ENCODE measurements at regions not wholly inside any gene's neighbourhood (a gene's known extent, or its start where the extent isn't known, plus 50 kb on each side); places are given as distances from the start of the nearest gene placed in this dataset.

- DNase-seq (ENCODE audit: low read depth in 2 of 2), result no peak
Measured at GRCh38 chr18:75805265-75805664, 377.8 kb upstream of the SMIM21 start.

DNA sequence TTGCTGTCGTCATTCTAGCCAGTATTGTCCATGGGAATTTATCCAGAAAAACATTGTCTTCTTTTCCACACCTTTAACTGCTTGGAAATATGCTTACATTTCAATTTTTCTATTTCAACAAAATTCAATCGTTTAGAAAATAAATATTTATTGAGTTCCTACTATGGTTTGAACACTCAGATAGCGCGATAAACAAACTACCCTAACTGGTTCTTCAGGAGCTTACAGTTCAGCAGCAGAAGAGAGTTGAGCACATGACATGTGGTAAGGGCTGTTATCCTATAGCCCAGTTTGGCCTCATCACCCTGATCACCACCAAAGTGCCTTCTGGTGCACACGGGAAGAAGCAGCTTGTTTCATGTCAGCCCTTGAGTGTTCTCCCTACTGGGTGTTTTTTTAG, 375.2 kb upstream of the SMIM21 start:
- no peak for DNase-seq (ENCODE audit: low read depth in 2 of 2)

DNA sequence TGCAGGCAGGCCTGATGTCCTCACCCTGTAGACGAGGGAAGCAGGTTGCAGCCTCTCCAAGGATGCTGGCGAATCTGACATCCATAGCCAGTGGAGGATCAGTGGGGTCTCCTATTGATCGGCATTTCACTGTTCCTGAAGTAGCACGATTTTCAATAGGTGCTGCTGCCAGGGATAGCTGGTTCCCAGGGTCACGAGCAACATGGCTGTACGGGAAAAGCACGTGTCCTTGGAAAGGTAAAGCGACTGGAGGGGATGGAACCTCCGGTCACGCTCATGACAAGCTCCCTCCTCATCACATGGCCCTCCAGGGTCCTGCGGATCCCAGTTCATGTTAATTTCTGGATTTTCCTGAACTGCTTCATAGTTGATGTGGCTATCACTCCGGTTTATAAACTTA, 373.7 kb upstream of the SMIM21 start:
- no peak for DNase-seq (ENCODE audit: low read depth in 2 of 2)

GRCh38 chr18:75800331-75800648, 372.8 kb upstream of the SMIM21 start:
- DNase-seq (ENCODE audit: low read depth in 2 of 2), result no peak

DNA sequence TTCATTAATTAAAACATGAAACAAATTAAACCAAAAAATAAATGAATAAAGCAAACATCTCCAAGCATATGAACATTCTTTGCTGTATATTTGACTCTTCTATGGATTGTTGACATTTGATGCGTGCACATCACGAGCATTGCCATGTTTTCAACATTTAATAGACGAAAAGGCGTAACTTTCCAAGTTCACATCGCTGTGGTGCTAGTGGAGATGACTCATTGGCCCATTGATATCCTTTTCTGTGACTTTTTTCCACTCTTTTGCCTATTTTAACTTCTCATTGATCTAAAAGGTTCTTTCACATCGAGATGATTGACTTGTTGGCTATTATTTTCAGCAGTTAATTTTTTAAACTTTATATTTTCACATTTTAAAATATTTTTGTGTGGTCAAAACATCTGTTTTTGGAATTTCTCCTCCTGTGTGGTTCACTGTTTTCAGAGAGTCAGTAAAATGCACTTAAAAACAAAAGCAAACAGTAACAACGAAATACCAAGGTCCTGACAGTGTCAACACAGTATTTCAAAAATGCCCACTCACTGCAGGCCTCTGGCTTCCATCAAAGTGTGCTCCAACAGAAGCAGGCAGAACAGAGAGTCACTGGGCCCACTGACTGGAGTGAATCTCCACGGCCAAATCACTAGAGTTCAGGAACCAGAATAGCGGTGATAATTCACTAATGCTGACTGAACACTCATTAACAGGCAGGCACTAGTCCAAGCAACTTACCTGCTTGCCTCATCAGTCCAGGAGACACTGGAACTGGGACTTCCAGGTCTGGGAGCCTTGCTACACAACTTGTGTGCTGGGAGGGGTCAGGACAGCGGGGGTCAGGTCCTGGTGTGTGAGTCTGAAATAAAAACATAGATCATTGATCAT, 372.2 kb upstream of the SMIM21 start:
- DNase-seq (ENCODE audit: low read depth in 2 of 2), result no peak

GRCh38 chr18:75797046-75797445, 369.5 kb upstream of the SMIM21 start:
- DNase-seq (ENCODE audit: low read depth in 2 of 2), result no peak

DNA sequence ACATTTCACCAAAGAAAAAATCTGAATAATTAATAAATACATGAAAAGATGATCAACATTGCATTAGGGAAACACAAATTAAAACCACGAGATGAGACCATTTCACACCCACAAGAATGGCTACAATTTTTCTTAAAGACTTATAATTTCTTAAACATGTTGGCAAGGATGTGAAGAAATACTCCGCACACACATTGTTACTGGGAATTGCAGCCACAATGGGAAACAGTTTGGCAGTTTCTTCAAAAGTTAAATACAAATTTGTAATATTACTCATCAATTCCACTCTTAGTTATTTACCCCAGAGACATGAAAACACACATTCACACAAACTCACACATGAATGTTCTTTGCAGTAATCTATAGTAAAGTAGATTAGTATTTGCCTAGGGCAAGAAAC, 363.3 kb upstream of the SMIM21 start:
- no peak for DNase-seq (ENCODE audit: low read depth in 2 of 2)

GRCh38 chr18:75790111-75790510, 362.6 kb upstream of the SMIM21 start:
- DNase-seq (ENCODE audit: low read depth in 2 of 2), result no peak

- no peak for DNase-seq (ENCODE audit: low read depth in 2 of 2)
Measured at GRCh38 chr18:75785834-75786233, 358.3 kb upstream of the SMIM21 start.

DNA sequence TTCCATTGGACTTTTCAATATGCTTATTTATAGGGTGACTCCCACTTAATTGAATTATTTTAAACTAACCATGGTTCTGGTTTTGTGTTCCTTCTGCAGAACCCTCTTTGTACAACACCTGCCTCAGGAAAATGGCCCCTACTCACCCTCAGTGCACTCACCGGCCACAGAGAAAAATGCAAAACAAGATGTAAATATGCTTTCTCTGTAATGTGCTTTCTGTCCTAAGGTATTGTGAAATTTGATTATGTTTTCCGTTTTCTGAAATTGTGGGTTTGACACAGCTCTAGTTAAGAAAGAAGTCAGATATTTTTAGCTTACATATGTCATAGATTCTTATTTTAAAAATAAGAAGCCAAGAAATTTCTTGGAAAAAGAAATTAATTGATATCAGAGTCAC, 357.7 kb upstream of the SMIM21 start:
- DNase-seq (ENCODE audit: low read depth in 2 of 2), result no peak

- no peak for DNase-seq (ENCODE audit: low read depth in 2 of 2)
Measured at GRCh38 chr18:75784390-75784789, 356.9 kb upstream of the SMIM21 start.

- DNase-seq (ENCODE audit: low read depth in 2 of 2), result no peak
Measured at GRCh38 chr18:75783566-75784281, 356.2 kb upstream of the SMIM21 start.

DNA sequence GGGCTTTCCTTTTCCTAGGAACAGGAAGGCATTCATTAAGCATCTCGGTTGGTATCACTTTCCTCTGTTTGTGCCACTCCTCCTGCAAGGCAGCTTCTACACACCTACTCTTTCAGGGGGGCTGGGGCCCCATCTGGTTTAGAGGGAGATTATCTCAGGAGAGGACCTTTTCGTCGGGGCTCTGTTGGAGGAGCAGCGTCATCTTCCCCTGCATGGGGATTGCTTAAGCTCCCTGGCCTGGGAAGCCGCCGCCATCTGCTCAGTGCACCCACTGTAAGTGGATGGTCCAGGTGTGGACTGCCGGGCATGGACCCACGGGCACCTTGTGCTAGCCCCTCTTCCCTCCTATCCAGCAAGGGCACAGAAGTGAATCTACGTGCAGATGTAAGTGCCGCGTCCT, 355.3 kb upstream of the SMIM21 start:
- no peak for DNase-seq (ENCODE audit: low read depth in 2 of 2)

DNA sequence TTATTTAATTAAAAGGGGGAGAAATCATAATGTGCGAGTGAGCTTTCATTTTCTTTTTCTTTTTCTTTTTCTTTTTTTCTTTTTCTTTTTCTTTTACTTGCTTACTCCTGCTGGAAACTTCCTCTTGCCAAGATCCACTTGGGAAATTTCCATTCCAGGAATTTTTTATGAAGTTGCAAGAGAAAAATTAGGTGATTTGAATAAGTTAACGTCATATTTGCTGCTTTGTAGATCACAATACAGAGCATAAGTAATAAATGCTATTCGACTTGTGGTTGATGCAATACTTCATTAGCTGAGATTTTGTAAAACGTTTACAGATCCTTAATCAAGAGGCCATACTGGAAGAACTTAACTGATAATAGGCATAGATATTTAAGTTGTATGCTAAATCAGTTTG, 354.7 kb upstream of the SMIM21 start:
- no peak for DNase-seq (ENCODE audit: low read depth in 2 of 2)

DNA sequence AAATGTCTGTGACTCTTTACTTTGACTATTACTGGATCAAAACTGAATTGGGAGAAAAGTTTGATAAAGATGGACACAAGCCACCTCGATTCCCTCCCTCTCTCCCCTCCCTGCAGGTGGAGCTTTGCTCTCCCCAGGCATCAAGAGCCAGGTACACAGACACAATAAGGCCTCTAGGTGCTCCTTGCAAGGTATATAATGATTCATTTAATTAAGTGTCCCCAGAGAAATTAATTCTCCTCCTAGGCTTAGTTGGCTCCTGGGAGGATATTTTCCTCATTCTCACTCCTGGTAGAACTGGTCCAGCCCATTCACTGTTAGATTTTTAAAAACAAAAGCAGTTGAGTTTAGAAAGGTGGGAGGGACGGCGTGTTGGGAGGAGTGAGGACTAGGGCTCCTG, 352.4 kb upstream of the SMIM21 start:
- no peak for DNase-seq (ENCODE audit: low read depth in 2 of 2)

GRCh38 chr18:75779450-75779849, 351.9 kb upstream of the SMIM21 start:
- DNase-seq (ENCODE audit: low read depth in 2 of 2), result no peak

DNA sequence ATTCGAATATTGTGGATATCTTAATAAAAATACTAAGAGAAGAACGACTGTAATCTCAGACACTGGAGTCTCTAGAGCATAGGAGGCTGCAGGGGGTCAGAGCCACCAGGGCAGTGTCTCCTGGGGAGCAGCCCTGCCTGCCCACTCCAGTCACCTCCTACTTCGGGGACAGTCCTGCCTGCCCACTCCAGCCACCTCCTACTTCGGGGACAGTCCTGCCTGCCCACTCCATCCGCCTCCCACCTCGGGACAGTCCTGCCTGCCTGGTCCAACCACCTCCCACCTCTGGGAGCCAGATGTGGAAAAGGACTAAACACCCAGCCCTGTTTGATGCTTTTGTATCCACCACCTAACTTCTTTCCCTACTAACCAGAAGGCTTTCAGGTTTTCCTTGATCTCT, 350.1 kb upstream of the SMIM21 start:
- DNase-seq (ENCODE audit: low read depth in 2 of 2), result no peak

- DNase-seq (ENCODE audit: low read depth in 2 of 2), result no peak
Measured at GRCh38 chr18:75775121-75775520, 347.6 kb upstream of the SMIM21 start.

- DNase-seq (ENCODE audit: low read depth in 2 of 2), result no peak
Measured at GRCh38 chr18:75773618-75774017, 346.1 kb upstream of the SMIM21 start.

- DNase-seq (ENCODE audit: low read depth in 2 of 2), result no peak
Measured at GRCh38 chr18:75762758-75763157, 335.3 kb upstream of the SMIM21 start.

DNA sequence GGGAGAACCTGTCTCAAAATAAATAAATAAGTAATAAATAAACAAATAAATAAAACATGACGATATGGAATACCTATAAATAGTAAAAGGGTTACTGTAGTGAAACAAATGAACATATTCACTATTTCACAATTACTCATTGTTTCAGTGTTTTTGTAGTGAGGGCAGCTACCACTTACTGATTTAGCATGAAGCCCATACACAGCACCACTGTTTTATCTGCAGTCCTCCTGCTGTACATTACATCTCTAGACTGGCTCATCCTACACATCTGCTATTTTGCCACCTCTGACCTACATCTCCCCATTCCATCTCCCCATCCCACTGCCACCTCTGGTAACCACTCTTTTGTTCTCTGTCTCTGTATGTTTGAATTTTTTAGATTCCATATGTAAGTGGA, 332.7 kb upstream of the SMIM21 start:
- DNase-seq (ENCODE audit: low read depth in 2 of 2), result no peak

DNA sequence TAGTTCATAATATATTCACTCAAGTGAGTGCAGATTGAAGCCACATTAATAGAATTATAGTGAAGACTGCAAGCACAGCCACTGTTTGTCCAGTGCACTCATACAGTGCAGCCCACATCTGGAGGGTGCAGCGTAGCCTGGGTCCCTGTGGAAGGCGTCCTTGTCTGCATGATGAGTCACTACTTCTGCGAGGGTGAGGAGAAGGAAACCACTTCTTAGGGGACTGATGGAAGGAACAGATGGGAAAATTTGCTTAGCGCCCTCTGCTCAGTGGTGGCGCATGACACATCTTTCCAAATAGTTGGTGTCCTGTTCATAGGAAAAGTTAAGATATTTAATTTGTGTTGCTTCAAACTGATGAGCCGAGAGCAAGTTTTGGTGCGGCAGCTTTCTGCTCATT, 330.4 kb upstream of the SMIM21 start:
- no peak for DNase-seq (ENCODE audit: low read depth in 2 of 2)

- DNase-seq (ENCODE audit: low read depth in 2 of 2), result no peak
Measured at GRCh38 chr18:75754433-75754832, 326.9 kb upstream of the SMIM21 start.

- no peak for DNase-seq (ENCODE audit: low read depth in 2 of 2)
Measured at GRCh38 chr18:75753753-75754152, 326.2 kb upstream of the SMIM21 start.

Measured in stimulated activated CD8-positive, alpha-beta memory T cell treated with anti-CD3 and anti-CD28 coated beads, Interleukin-2, amount 100 ng/mL, for 48 hours (primary cell).